Panc1 (cell line): ENCODE measurements at regions not wholly inside any gene's neighbourhood (a gene's known extent, or its start where the extent isn't known, plus 50 kb on each side); places are given as distances from the start of the nearest gene placed in this dataset.

Experiments used
- ATAC-seq: fragments of 200-7000 bp; cut with Tn5 transposase; 2 replicates; pipeline ENCODE4 v1.9.1; 2020; ENCODE audit warnings: mild to moderate bottlenecking, moderate library complexity
- BruUV-seq: library from RNA; stranded (reverse); fragments of 400-500 nt; replicated peaks from 2 replicates; lab custom pipeline; 2021; lab: Mats Ljungman, UMichigan
- CTCF ChIA-PET: fragments of 300-600 bp; sonication (Branson Sonifier 250); formaldehyde crosslinking; loops from one replicate; lab custom pipeline; 2022; ENCODE audit warnings: antibody characterized with exemption; lab: Charles Lee
- POLR2A ChIA-PET: fragments of 300-600 bp; sonication (Branson Sonifier 250); formaldehyde crosslinking; loops from one replicate; lab custom pipeline; 2022; ENCODE audit warnings: antibody characterized with exemption; lab: Charles Lee
- DNase-seq: peaks from one replicate; pipeline ENCODE4 v3.0.0-alpha.2; 2010; ENCODE audit warnings: low read depth, low spot score
- H3K27ac ChIP-seq: 2 replicates; pipeline ENCODE4 v1.5.1; 2011; ENCODE audit warnings: mild to moderate bottlenecking, low read length, inconsistent platforms
- H3K27me3 ChIP-seq: fragments of 200-500 bp; sonication (Bioruptor generic); 2 replicates; pipeline ENCODE4 v1.6.0; 2014; ENCODE audit warnings: low read length, inconsistent platforms; ENCODE audit not compliant: control insufficient read depth, insufficient read depth
- H3K36me3 ChIP-seq: fragments of 200-500 bp; sonication (Bioruptor generic); 2 replicates; pipeline ENCODE4 v1.5.1; 2014; ENCODE audit warnings: inconsistent platforms, mild to moderate bottlenecking, low read length, moderate library complexity; ENCODE audit not compliant: control insufficient read depth, insufficient read depth
- H3K4me1 ChIP-seq: 2 replicates; pipeline ENCODE4 v1.5.1; 2011; ENCODE audit warnings: inconsistent platforms, mild to moderate bottlenecking, low read length, moderate library complexity; ENCODE audit not compliant: control insufficient read depth, insufficient read depth
- H3K4me3 ChIP-seq, 2 experiments: 2 replicates each; pipeline ENCODE4 v1.5.1; 2011 to 2012; ENCODE audit warnings: low read depth in 2 of 2, low read length in 2 of 2, mild to moderate bottlenecking in 2 of 2, inconsistent platforms in 1 of 2, moderate library complexity in 1 of 2
- H3K9me3 ChIP-seq: fragments of 200-500 bp; sonication (Bioruptor generic); 2 replicates; pipeline ENCODE4 v1.5.1; 2014; ENCODE audit warnings: low read depth, mild to moderate bottlenecking, inconsistent platforms, low read length, moderate library complexity; ENCODE audit not compliant: control insufficient read depth, insufficient read depth
- POLR2AphosphoS5 ChIP-seq: IDR thresholded peaks from 2 replicates; pipeline ENCODE4 v1.6.1; 2012; ENCODE audit warnings: mild to moderate bottlenecking, low read depth, low read length, moderate library complexity
- REST ChIP-seq, 2 experiments: IDR thresholded peaks; 2 replicates each; pipeline ENCODE4 v1.6.1; 2011 to 2012; ENCODE audit warnings: low read depth in 2 of 2, control low read depth in 1 of 2, low read length in 1 of 2, mild to moderate bottlenecking in 1 of 2, moderate library complexity in 1 of 2; ENCODE audit not compliant: insufficient read depth in 1 of 2
- SIN3A ChIP-seq: IDR thresholded peaks from 2 replicates; pipeline ENCODE4 v1.6.1; 2012; ENCODE audit warnings: low read depth, mild to moderate bottlenecking, low read length, moderate library complexity, borderline replicate concordance; ENCODE audit not compliant: insufficient read depth
- TCF7L2 ChIP-seq: IDR thresholded peaks from 2 replicates; pipeline ENCODE4 v1.6.1; 2011; ENCODE audit warnings: mild to moderate bottlenecking, low read depth, low read length, inconsistent platforms
- in situ Hi-C: cut with HindIII; loops from 2 replicates; pipeline ENCODE4 v1.10.0; 2016; ENCODE audit warnings: low sequenced_read_pairs, low pct_unique_long_range_greater_than_20kb
- intact Hi-C: fragments of 100-400 bp; cut with micrococcal nuclease; formaldehyde crosslinking; loops from one replicate; pipeline ENCODE4 v1.10.0; 2022; ENCODE audit not compliant: unreplicated experiment
- TF ChIP-seq, protein P1 (sequence below): fragments of 450-650 bp; IDR thresholded peaks from 2 replicates; pipeline ENCODE4 v1.5.1; 2017; ENCODE audit warnings: mild to moderate bottlenecking

- TF ChIP-seq, protein P1, sequence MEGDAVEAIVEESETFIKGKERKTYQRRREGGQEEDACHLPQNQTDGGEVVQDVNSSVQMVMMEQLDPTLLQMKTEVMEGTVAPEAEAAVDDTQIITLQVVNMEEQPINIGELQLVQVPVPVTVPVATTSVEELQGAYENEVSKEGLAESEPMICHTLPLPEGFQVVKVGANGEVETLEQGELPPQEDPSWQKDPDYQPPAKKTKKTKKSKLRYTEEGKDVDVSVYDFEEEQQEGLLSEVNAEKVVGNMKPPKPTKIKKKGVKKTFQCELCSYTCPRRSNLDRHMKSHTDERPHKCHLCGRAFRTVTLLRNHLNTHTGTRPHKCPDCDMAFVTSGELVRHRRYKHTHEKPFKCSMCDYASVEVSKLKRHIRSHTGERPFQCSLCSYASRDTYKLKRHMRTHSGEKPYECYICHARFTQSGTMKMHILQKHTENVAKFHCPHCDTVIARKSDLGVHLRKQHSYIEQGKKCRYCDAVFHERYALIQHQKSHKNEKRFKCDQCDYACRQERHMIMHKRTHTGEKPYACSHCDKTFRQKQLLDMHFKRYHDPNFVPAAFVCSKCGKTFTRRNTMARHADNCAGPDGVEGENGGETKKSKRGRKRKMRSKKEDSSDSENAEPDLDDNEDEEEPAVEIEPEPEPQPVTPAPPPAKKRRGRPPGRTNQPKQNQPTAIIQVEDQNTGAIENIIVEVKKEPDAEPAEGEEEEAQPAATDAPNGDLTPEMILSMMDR: no peak
- TF ChIP-seq POLR2AphosphoS5 (no peak), TCF7L2 (no peak), REST (IDR thresholded peaks at IDR 0.05; ENCODE audit: insufficient read depth in 1 of 2, low read depth in 2 of 2, low read length in 1 of 2) (no peak), SIN3A (no peak)
- POLR2A ChIA-PET: no interaction called here
- in situ Hi-C loops: no loop called here
These were observed 289.3 kb downstream of the MAP2K6 start for GRCh38 chr17:69703751-69704150.

GRCh38 chr17:69704935-69705334 is 290.4 kb downstream of the MAP2K6 start:
- CTCF ChIA-PET: no interaction called here
- intact Hi-C loops: no loop called here
- no peak for ATAC-seq

More at GRCh38 chr17:69703751-69704150, 289.3 kb downstream of the MAP2K6 start:
- no peaks in the 10 kb centered on the region for H3K36me3 ChIP-seq
- no peak overlapping the region for H3K27ac ChIP-seq
- H3K4me3 ChIP-seq: no peak overlapping the region
- no peak for ATAC-seq
- no peak for DNase-seq
- H3K9me3 ChIP-seq: no peaks in the 10 kb centered on the region
- H3K27me3 ChIP-seq: no peaks in the 10 kb centered on the region
- H3K4me1 ChIP-seq: no peaks in the 10 kb centered on the region
- intact Hi-C loops: no loop called here
- CTCF ChIA-PET: no interaction called here
- BruUV-seq: no TSS peak

More at GRCh38 chr17:69704935-69705334, 290.4 kb downstream of the MAP2K6 start:
- DNase-seq: no peak
- POLR2A ChIA-PET: no interaction called here
- BruUV-seq: no TSS peak
- Histone ChIP-seq H3K27me3 (no peaks in the 10 kb centered on the region), H3K4me1 (no peaks in the 10 kb centered on the region), H3K9me3 (no peaks in the 10 kb centered on the region), H3K4me3 (no peak overlapping the region), H3K36me3 (no peaks in the 10 kb centered on the region), H3K27ac (no peak overlapping the region)
- in situ Hi-C loops: no loop called here
- TF ChIP-seq, protein P1: no peak
- TF ChIP-seq POLR2AphosphoS5: no peak
- TF ChIP-seq TCF7L2: no peak
- TF ChIP-seq REST (IDR thresholded peaks at IDR 0.05; ENCODE audit: insufficient read depth in 1 of 2, low read depth in 2 of 2, low read length in 1 of 2): no peak
- no peak for TF ChIP-seq SIN3A
